ENCODE measurements at regions not wholly inside any gene's neighbourhood (a gene's known extent, or its start where the extent isn't known, plus 50 kb on each side); places are given as distances from the start of the nearest gene placed in this dataset.

DNA sequence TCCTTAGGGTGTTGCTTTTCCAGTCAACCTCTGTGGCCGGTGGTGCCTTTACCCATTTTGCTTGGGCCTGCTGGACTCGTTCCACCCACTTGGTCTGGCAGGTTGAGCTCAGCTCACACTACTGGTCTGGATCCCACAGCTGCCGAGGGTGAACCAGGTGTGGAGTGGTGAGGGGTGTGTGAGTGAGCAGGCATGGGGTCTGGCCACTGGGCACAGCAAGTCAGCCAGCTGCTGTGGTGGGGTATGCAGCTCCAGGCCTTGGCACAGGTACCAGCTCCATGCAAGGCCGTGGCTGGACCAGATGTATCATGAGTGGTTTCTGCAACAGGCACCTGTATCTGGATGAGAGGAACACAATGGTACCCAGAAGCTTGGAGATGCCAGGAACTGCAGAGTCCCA is 277.6 kb upstream of the KLHL1 start:
- TF ChIP-seq, protein P1, sequence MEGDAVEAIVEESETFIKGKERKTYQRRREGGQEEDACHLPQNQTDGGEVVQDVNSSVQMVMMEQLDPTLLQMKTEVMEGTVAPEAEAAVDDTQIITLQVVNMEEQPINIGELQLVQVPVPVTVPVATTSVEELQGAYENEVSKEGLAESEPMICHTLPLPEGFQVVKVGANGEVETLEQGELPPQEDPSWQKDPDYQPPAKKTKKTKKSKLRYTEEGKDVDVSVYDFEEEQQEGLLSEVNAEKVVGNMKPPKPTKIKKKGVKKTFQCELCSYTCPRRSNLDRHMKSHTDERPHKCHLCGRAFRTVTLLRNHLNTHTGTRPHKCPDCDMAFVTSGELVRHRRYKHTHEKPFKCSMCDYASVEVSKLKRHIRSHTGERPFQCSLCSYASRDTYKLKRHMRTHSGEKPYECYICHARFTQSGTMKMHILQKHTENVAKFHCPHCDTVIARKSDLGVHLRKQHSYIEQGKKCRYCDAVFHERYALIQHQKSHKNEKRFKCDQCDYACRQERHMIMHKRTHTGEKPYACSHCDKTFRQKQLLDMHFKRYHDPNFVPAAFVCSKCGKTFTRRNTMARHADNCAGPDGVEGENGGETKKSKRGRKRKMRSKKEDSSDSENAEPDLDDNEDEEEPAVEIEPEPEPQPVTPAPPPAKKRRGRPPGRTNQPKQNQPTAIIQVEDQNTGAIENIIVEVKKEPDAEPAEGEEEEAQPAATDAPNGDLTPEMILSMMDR (IDR thresholded peaks at IDR 0.05): no peak
- no peak for TF ChIP-seq POLR2A (IDR thresholded peaks at IDR 0.05)
